AG10803 (cell line): ENCODE measurements at regions not wholly inside any gene's neighbourhood (a gene's known extent, or its start where the extent isn't known, plus 50 kb on each side); places are given as distances from the start of the nearest gene placed in this dataset.

Source experiments
- DNase-seq: peaks from one replicate; pipeline ENCODE4 v3.0.0; 2010; ENCODE audit warnings: low read depth
- H3K4me3 ChIP-seq: 2 replicates; pipeline ENCODE4 v1.5.1; 2011; ENCODE audit warnings: mild to moderate bottlenecking, low read length, control low read depth
- CTCF ChIP-seq: conservative IDR thresholded peaks from 2 replicates; pipeline ENCODE4 v1.5.1; 2011; ENCODE audit warnings: mild to moderate bottlenecking, low read length, control low read depth, inconsistent platforms

- DNase-seq = peak; percentile 73
- peak; percentile 93 for TF ChIP-seq CTCF
Measured at GRCh38 chr1:50348449-50349241, 74.6 kb downstream of the DMRTA2 start.

GRCh38 chr1:50347933-50348332 is 75.3 kb downstream of the DMRTA2 start:
- no peak for DNase-seq
- TF ChIP-seq CTCF = no peak
- H3K4me3 ChIP-seq = no peak overlapping the region

More at GRCh38 chr1:50348449-50349241, 74.6 kb downstream of the DMRTA2 start:
- H3K4me3 ChIP-seq = no peak overlapping the region

GRCh38 chr1:50346621-50347020 is 76.6 kb downstream of the DMRTA2 start:
- no peak for DNase-seq
- no peak overlapping the region for H3K4me3 ChIP-seq
- TF ChIP-seq CTCF = no peak

- TF ChIP-seq CTCF = no peak
- no peak overlapping the region for H3K4me3 ChIP-seq
- no peak for DNase-seq
Measured at GRCh38 chr1:50343323-50343722, 79.9 kb downstream of the DMRTA2 start.

- no peak overlapping the region for H3K4me3 ChIP-seq
- TF ChIP-seq CTCF = no peak
- no peak for DNase-seq
Measured at GRCh38 chr1:50342525-50342924, 80.7 kb downstream of the DMRTA2 start.

- no peak for DNase-seq
- no peak for TF ChIP-seq CTCF
- no peak overlapping the region for H3K4me3 ChIP-seq
Measured at GRCh38 chr1:50335036-50335435, 88.2 kb downstream of the DMRTA2 start.

- peak; percentile 41 for TF ChIP-seq CTCF
- DNase-seq = peak; percentile 15
- peak overlapping the region; percentile 54 for H3K4me3 ChIP-seq
Measured at GRCh38 chr1:50333595-50333974, 89.7 kb downstream of the DMRTA2 start.
